CD14-positive monocyte (primary cell): ENCODE measurements at regions not wholly inside any gene's neighbourhood (a gene's known extent, or its start where the extent isn't known, plus 50 kb on each side); places are given as distances from the start of the nearest gene placed in this dataset.

Source experiments
- DNase-seq, 3 donors: peaks; one replicate each; pipeline ENCODE4 v3.0.0-alpha.2; 2011 to 2022
- H2AFZ ChIP-seq: 2 replicates; pipeline ENCODE4 v1.6.0; 2012; ENCODE audit warnings: mild to moderate bottlenecking, low read depth, low read length, inconsistent platforms; ENCODE audit not compliant: insufficient read depth, poor library complexity, severe bottlenecking
- H3K27ac ChIP-seq, 2 donors: 1 replicate in 1 of 2; 2 replicates in 1 of 2; pipeline ENCODE4 v1.5.1; 2012 to 2013; ENCODE audit warnings: low read length in 2 of 2, control low read depth in 1 of 2, inconsistent platforms in 1 of 2, low read depth in 1 of 2, mild to moderate bottlenecking in 1 of 2
- H3K27me3 ChIP-seq, 2 donors: one replicate each; pipeline versions ENCODE4 v1.6.0 to v1.6.1; 2011 to 2013; ENCODE audit warnings: low read length in 2 of 2; ENCODE audit not compliant: control insufficient read depth in 2 of 2, insufficient read depth in 2 of 2
- H3K36me3 ChIP-seq, 2 donors: replicated peaks in 1 of 2; 1 replicate in 1 of 2; 2 replicates in 1 of 2; pipeline versions ENCODE4 v1.5.1 to v1.6.1; 2012 to 2013; ENCODE audit warnings: low read length in 2 of 2, control low read depth in 1 of 2, inconsistent platforms in 1 of 2, mild to moderate bottlenecking in 1 of 2; ENCODE audit not compliant: insufficient read depth in 2 of 2, control insufficient read depth in 1 of 2
- H3K4me1 ChIP-seq, 2 donors: 1 replicate in 1 of 2; 2 replicates in 1 of 2; pipeline versions ENCODE4 v1.5.1 to v1.6.1; 2012 to 2013; ENCODE audit warnings: low read length in 2 of 2, control low read depth in 1 of 2, inconsistent platforms in 1 of 2, mild to moderate bottlenecking in 1 of 2, moderate library complexity in 1 of 2; ENCODE audit not compliant: insufficient read depth in 2 of 2, control insufficient read depth in 1 of 2
- H3K4me2 ChIP-seq: replicated peaks from 2 replicates; pipeline ENCODE3; 2012; ENCODE audit warnings: low read length, moderate library complexity, mild to moderate bottlenecking; ENCODE audit not compliant: poor library complexity, severe bottlenecking; ENCODE audit errors: extremely low read depth
- H3K4me3 ChIP-seq, 3 experiments: fragments of 200-600 bp in 1 of 3; sonication (generic) in 1 of 3; replicated peaks in 1 of 3; 1 replicate in 2 of 3; 2 replicates in 1 of 3; pipeline ENCODE4 v1.5.1; 2011 to 2013; ENCODE audit warnings: low read length in 3 of 3, mild to moderate bottlenecking in 3 of 3, control low read depth in 2 of 3, low read depth in 2 of 3, inconsistent platforms in 1 of 3, moderate library complexity in 1 of 3
- H3K79me2 ChIP-seq: 2 replicates; pipeline ENCODE4 v1.6.0; 2012; ENCODE audit warnings: mild to moderate bottlenecking, control low read depth, inconsistent platforms, low read length, moderate library complexity; ENCODE audit not compliant: insufficient read depth
- H3K9ac ChIP-seq: 2 replicates; pipeline ENCODE4 v1.6.0; 2017; ENCODE audit warnings: low read length, mild to moderate bottlenecking; ENCODE audit not compliant: insufficient read depth, poor library complexity, severe bottlenecking
- H3K9me3 ChIP-seq, 2 donors: replicated peaks in 1 of 2; 1 replicate in 1 of 2; 2 replicates in 1 of 2; pipeline versions ENCODE4 v1.5.1 to v1.6.1; 2012 to 2013; ENCODE audit warnings: low read length in 2 of 2, control low read depth in 1 of 2; ENCODE audit not compliant: control insufficient read depth in 1 of 2, insufficient read depth in 1 of 2
- H4K20me1 ChIP-seq: 2 replicates; pipeline ENCODE4 v1.6.0; 2012; ENCODE audit warnings: mild to moderate bottlenecking, low read length, control low read depth, moderate library complexity; ENCODE audit not compliant: insufficient read depth
- H3K27ac Mint-ChIP-seq, 7 donors: one replicate each; pipeline ENCODE4 v1.8.0; 2020; ENCODE audit warnings: mild to moderate bottlenecking in 7 of 7, mixed read lengths in 7 of 7, moderate library complexity in 6 of 7, inconsistent platforms in 2 of 7
- H3K27me3 Mint-ChIP-seq, 3 donors: one replicate each; pipeline ENCODE4 v1.8.0; 2021 to 2022; ENCODE audit warnings: low read depth in 3 of 3, mild to moderate bottlenecking in 3 of 3, mixed read lengths in 3 of 3, moderate library complexity in 3 of 3, inconsistent platforms in 1 of 3
- H3K36me3 Mint-ChIP-seq, 2 donors: one replicate each; pipeline ENCODE4 v1.8.0; 2020; ENCODE audit warnings: mixed read lengths in 2 of 2, inconsistent platforms in 1 of 2, mild to moderate bottlenecking in 1 of 2
- H3K4me1 Mint-ChIP-seq: one replicate; pipeline ENCODE4 v1.8.0; 2020; ENCODE audit warnings: mild to moderate bottlenecking, mixed read lengths
- H3K4me3 Mint-ChIP-seq, 2 donors: one replicate each; pipeline ENCODE4 v1.8.0; 2020; ENCODE audit warnings: mild to moderate bottlenecking in 2 of 2, mixed read lengths in 2 of 2, moderate library complexity in 1 of 2
- H3K9me3 Mint-ChIP-seq, 7 donors: one replicate each; pipeline ENCODE4 v1.8.0; 2020 to 2022; ENCODE audit warnings: mixed read lengths in 7 of 7, mild to moderate bottlenecking in 6 of 7, moderate library complexity in 6 of 7, inconsistent platforms in 2 of 7
- CTCF ChIP-seq: fragments of 200-600 bp; IDR thresholded peaks from one replicate; pipeline ENCODE4 v1.8.0; 2022; ENCODE audit warnings: antibody characterized with exemption, mild to moderate bottlenecking
- WGBS: methylation state at CpG from one replicate; pipeline ENCODE4 v1.1.5; 2013; ENCODE audit warnings: missing lambda C conversion rate; ENCODE audit not compliant: insufficient coverage; 5-methylcytosine and 5-hydroxymethylcytosine counted together
- intact Hi-C, 2 donors: fragments of 100-400 bp; cut with micrococcal nuclease; formaldehyde crosslinking; loops; one replicate each; pipeline versions ENCODE4 v1.15.0 to v1.15.1; 2023

- Histone ChIP-seq H3K36me3 (no peaks in the 10 kb centered on the region), H3K9ac (no peak overlapping the region), H3K27ac (no peak overlapping the region), H3K4me2 (no peak overlapping the region), H3K27me3 (no peaks in the 10 kb centered on the region), H2AFZ (no peak overlapping the region), H3K79me2 (no peaks in the 10 kb centered on the region), H3K4me3 (no peak overlapping the region), H3K9me3 (peaks cover 0 to 2% of the 10 kb centered on the region in 2 donors), H4K20me1 (no peaks in the 10 kb centered on the region), H3K4me1 (no peaks in the 10 kb centered on the region)
- H3K27ac Mint-ChIP-seq: no peak overlapping the region
- intact Hi-C loops: no loop called here
- H3K27me3 Mint-ChIP-seq: peaks cover 0 to 3% (median 1%) of the 10 kb centered on the region in 3 donors
- no peaks in the 10 kb centered on the region for H3K4me1 Mint-ChIP-seq
- no peaks in the 10 kb centered on the region for H3K36me3 Mint-ChIP-seq
- H3K9me3 Mint-ChIP-seq: peaks cover 0 to 7% (median 5%) of the 10 kb centered on the region in 7 donors
- DNase-seq: no peak
- 98% methylated on average over 18 of the region's 18 CpGs for WGBS
- TF ChIP-seq CTCF: no peak
- H3K4me3 Mint-ChIP-seq: no peak overlapping the region
Measured at GRCh38 chr10:107545717-107546116, 381.2 kb upstream of the SORCS1 start.

DNA sequence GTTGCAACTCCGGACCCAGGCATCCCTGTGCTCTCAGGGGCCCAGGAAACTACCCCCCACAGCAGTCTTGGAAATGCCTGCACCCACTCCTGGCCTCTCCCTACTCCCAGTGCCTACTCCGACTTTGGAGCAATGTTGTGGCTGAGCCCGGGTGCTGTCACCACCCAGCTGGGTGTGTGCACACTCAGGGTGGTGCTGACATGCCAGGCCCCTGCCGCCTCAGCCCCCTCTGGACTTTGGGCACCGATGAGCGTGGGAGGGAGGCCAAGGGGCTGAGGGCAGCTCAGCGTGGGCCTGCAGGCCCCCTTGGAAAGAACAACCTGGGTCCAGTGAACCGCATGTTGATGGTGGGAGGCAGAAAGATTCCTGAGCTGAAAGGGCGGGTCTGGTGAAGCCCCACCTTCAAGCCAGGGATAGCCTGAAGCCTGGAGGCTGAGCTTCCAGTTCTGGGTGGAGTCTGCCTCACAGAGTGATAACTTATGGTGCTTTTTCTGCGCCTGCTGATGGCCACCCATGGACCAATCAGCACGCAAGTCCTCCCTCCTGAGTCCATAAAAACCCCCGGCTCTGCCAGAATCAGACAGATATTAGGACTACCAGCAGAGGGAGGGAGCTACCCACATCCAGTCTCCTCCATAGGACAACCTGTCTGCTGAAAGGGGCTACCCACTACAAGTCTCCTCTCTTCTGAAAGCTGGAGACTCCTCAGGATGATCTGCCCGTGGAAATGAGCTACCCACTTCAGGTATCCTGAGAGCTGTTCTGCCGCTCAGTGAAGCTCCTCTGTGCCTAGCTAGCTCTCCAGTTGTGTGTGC is 380.4 kb upstream of the SORCS1 start:
- TF ChIP-seq CTCF: no peak
- Histone ChIP-seq H3K27me3 (no peaks in the 10 kb centered on the region), H3K9ac (no peak overlapping the region), H3K4me3 (no peak overlapping the region), H4K20me1 (no peaks in the 10 kb centered on the region), H2AFZ (no peak overlapping the region), H3K9me3 (peaks cover 0 to 2% of the 10 kb centered on the region in 2 donors), H3K27ac (no peak overlapping the region), H3K4me2 (no peak overlapping the region), H3K4me1 (no peaks in the 10 kb centered on the region), H3K79me2 (no peaks in the 10 kb centered on the region), H3K36me3 (no peaks in the 10 kb centered on the region)
- DNase-seq: no peak
- Mint-ChIP-seq H3K4me1 (no peaks in the 10 kb centered on the region), H3K27me3 (peaks cover under 1 to 3% (median 2%) of the 10 kb centered on the region in 3 donors), H3K27ac (peak overlapping the region in 1 of 7 donors; percentile 2), H3K9me3 (peaks cover 0 to 5% (median 5%) of the 10 kb centered on the region in 7 donors), H3K36me3 (no peaks in the 10 kb centered on the region), H3K4me3 (no peak overlapping the region)
- intact Hi-C loops: no loop called here
- WGBS: 88% methylated on average over 14 of the region's 14 CpGs
